ENCODE measurements at regions not wholly inside any gene's neighbourhood (a gene's known extent, or its start where the extent isn't known, plus 50 kb on each side); places are given as distances from the start of the nearest gene placed in this dataset.

- no peak overlapping the region for H3K27ac ChIP-seq
- TF ChIP-seq, protein P1, sequence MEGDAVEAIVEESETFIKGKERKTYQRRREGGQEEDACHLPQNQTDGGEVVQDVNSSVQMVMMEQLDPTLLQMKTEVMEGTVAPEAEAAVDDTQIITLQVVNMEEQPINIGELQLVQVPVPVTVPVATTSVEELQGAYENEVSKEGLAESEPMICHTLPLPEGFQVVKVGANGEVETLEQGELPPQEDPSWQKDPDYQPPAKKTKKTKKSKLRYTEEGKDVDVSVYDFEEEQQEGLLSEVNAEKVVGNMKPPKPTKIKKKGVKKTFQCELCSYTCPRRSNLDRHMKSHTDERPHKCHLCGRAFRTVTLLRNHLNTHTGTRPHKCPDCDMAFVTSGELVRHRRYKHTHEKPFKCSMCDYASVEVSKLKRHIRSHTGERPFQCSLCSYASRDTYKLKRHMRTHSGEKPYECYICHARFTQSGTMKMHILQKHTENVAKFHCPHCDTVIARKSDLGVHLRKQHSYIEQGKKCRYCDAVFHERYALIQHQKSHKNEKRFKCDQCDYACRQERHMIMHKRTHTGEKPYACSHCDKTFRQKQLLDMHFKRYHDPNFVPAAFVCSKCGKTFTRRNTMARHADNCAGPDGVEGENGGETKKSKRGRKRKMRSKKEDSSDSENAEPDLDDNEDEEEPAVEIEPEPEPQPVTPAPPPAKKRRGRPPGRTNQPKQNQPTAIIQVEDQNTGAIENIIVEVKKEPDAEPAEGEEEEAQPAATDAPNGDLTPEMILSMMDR (IDR thresholded peaks at IDR 0.05), result no peak
- TF ChIP-seq ZFX (IDR thresholded peaks at IDR 0.05; ENCODE audit: borderline replicate concordance), result no peak
Measured at GRCh38 chr10:78540355-78541076, 506.9 kb downstream of the RPS24 start.

DNA sequence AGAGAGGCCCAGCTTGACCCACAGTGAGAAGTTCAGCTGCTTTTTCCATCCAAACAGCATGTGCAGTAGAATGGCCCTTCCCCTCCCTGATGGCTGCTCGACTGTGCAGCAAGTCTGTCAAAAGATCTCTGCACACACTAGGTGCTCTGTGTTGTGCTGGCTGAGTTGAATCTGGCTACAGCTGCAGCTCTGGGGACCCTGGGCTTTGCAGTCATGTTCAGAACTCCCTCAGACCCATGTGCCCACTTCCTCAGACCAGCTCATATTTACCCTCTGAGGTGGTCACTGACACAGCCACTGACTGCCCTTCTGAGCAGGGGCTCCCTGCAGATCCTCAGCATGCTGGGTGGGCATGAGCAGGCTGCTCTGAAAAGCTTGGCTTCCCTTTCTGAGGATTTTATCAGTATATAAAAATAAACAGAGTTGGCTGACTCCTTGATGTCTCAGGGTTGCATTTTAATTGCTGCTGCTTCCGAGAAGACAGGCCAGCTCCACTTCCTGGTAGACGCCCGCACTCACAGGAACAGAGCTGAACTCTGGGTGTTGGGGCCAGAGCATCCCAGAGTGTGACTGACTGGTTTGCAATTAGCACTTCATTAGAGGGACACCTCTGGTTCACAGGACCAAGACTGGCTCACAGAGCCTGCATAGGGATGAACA is 507.9 kb downstream of the RPS24 start:
- no peak overlapping the region for H3K27ac ChIP-seq
- TF ChIP-seq, protein P1 (IDR thresholded peaks at IDR 0.05), result no peak
- TF ChIP-seq ZFX (IDR thresholded peaks at IDR 0.05; ENCODE audit: borderline replicate concordance), result no peak

- no peak overlapping the region for H3K27ac ChIP-seq
- no peak for TF ChIP-seq ZFX (IDR thresholded peaks at IDR 0.05; ENCODE audit: borderline replicate concordance)
- TF ChIP-seq, protein P1 (IDR thresholded peaks at IDR 0.05), result no peak
Measured at GRCh38 chr10:78542141-78542489, 508.5 kb downstream of the RPS24 start.

DNA sequence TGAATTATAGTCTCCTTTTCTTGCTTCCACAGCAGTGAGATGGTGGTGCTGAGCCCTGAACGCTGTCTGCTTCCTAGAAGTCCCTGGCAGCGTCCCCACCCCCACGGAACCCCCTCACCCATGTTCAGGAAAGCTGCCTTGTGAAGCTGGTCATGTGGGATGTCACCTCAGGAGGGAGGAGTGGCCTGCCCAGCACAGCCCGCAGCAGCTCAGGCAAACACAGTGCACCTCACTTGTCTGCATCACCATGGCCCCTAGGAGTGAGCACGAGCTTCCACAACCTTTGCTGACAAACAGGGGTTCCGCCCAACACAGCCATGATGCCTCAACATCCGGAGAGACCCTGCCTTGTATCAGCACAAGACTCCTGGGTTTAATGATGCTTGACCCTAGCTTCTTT is 508.9 kb downstream of the RPS24 start:
- TF ChIP-seq ZFX (IDR thresholded peaks at IDR 0.05; ENCODE audit: borderline replicate concordance), result no peak
- TF ChIP-seq, protein P1 (IDR thresholded peaks at IDR 0.05), result no peak
- H3K27ac ChIP-seq, result no peak overlapping the region

- no peak for TF ChIP-seq ZFX (IDR thresholded peaks at IDR 0.05; ENCODE audit: borderline replicate concordance)
- TF ChIP-seq, protein P1 (IDR thresholded peaks at IDR 0.05), result no peak
- no peak overlapping the region for H3K27ac ChIP-seq
Measured at GRCh38 chr10:78543031-78543748, 509.5 kb downstream of the RPS24 start.

DNA sequence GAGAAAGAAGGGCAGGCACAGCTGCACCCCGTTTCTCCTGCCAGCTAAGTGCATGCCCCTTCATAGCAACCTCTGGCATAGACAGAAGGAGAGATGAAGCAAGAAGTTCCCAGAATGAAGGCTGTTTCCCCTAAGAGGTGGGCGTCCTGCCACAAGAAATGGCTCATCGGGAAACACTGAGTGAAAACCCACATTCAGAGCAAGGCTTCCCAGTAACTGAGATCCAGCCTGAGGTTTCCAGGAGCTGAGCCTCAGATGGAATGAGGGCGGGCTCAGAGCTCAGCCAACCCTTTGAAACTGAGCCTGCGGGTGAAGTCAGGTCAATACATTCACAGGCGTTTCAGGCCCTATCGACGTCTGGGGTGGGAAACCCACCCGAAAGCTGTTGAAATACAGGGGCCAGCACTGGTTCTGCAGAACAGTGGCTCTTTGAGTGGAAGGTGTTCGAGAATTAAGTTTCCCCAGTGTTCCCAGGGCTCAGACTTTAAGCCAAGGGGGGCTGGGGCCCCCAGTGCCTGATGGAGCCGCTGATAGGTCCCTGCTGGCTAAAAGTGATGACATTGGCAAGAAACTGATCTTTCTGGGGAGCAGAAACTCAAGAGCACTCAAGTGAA is 510.2 kb downstream of the RPS24 start:
- no peak overlapping the region for H3K27ac ChIP-seq
- TF ChIP-seq, protein P1 (IDR thresholded peaks at IDR 0.05), result no peak
- TF ChIP-seq ZFX (IDR thresholded peaks at IDR 0.05; ENCODE audit: borderline replicate concordance), result no peak

Measured in 22Rv1 (cell line).